G401.6 (cell line): ENCODE measurements at regions not wholly inside any gene's neighbourhood (a gene's known extent, or its start where the extent isn't known, plus 50 kb on each side); places are given as distances from the start of the nearest gene placed in this dataset.
A peak's percentile ranks its signal among the peaks of the same experiment; 100 is the strongest.
"Not testable (repeated sequence)": the region's sequence is repeated elsewhere in the genome, so short reads cannot be mapped to it uniquely, and the experiment has no call there.

Source experiments
- FAIRE-seq: peaks from 2 replicates; lab custom pipeline; 2012; peaks lifted over from hg19 to GRCh38; lab: Jason Lieb, UNC

- peak; percentile 31 for FAIRE-seq
These were observed 615.6 kb downstream of the RPIA start for GRCh38 chr2:89306869-89307637.

- FAIRE-seq: not testable (repeated sequence)
These were observed 627.5 kb downstream of the RPIA start for GRCh38 chr2:89318990-89319389.

DNA sequence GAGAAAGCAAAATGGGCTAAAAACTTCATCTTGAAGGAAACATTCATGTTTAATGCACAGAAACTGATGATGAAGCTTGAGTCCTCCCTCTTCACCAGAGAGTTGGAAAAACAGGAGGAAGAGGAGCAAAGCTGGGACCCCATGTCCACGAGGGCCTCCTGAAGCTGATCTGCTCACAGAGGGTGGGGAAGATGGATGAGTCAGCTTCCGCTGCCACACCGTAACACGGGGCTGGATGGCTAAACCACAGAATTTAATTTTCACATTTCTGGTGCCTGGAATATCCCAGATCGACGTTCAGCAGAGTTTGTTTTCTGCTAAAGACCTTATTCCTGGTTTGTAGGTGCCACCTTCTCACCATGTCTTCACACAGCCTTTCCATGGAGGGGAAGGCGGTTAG is 634.4 kb downstream of the RPIA start:
- FAIRE-seq: not testable (repeated sequence)

GRCh38 chr2:89326455-89326854 is 635.0 kb downstream of the RPIA start:
- not testable (repeated sequence) for FAIRE-seq

GRCh38 chr2:89328790-89329189 is 637.3 kb downstream of the RPIA start:
- not testable (repeated sequence) for FAIRE-seq
